ENCODE measurements at regions not wholly inside any gene's neighbourhood (a gene's known extent, or its start where the extent isn't known, plus 50 kb on each side); places are given as distances from the start of the nearest gene placed in this dataset.

- ATAC-seq (ENCODE audit: poor library complexity) (no peak), DNase-seq (no peak)
- Mint-ChIP-seq H3K4me3 (no peak overlapping the region), H3K27ac (no peak overlapping the region), H3K9me3 (peaks cover 3% of the 10 kb centered on the region), H3K36me3 (ENCODE audit: low read depth) (no peaks in the 10 kb centered on the region), H3K4me1 (ENCODE audit: low read depth) (no peaks in the 10 kb centered on the region), H3K27me3 (peaks cover 21% of the 10 kb centered on the region)
- no peak overlapping the region for H3K27ac ChIP-seq (ENCODE audit: low read depth in 1 of 2, low read length in 2 of 2)
- ChIA-PET CTCF (no interaction called here), POLR2A (no interaction called here)
- no peaks in the 10 kb centered on the region for H3K27me3 ChIP-seq (ENCODE audit: control insufficient read depth in 1 of 2, insufficient read depth in 2 of 2, low read length in 2 of 2)
- H3K4me1 ChIP-seq (ENCODE audit: insufficient read depth, low read length) = no peaks in the 10 kb centered on the region
- peaks cover 0 to 7% of the 10 kb centered on the region in 2 experiments for H3K9me3 ChIP-seq (ENCODE audit: control insufficient read depth in 1 of 2, insufficient read depth in 1 of 2, low read length in 2 of 2)
- TF ChIP-seq, protein P1, sequence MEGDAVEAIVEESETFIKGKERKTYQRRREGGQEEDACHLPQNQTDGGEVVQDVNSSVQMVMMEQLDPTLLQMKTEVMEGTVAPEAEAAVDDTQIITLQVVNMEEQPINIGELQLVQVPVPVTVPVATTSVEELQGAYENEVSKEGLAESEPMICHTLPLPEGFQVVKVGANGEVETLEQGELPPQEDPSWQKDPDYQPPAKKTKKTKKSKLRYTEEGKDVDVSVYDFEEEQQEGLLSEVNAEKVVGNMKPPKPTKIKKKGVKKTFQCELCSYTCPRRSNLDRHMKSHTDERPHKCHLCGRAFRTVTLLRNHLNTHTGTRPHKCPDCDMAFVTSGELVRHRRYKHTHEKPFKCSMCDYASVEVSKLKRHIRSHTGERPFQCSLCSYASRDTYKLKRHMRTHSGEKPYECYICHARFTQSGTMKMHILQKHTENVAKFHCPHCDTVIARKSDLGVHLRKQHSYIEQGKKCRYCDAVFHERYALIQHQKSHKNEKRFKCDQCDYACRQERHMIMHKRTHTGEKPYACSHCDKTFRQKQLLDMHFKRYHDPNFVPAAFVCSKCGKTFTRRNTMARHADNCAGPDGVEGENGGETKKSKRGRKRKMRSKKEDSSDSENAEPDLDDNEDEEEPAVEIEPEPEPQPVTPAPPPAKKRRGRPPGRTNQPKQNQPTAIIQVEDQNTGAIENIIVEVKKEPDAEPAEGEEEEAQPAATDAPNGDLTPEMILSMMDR (IDR thresholded peaks at IDR 0.05) = no peak
- H3K4me3 ChIP-seq (ENCODE audit: low read length) = no peak overlapping the region
- intact Hi-C loops (cut with DNase I, micrococcal nuclease) = no loop called here
- H3K36me3 ChIP-seq (ENCODE audit: insufficient read depth, low read length) = no peaks in the 10 kb centered on the region
Observed at GRCh38 chr20:40431611-40432010, 257.4 kb downstream of the MAFB start.

DNA sequence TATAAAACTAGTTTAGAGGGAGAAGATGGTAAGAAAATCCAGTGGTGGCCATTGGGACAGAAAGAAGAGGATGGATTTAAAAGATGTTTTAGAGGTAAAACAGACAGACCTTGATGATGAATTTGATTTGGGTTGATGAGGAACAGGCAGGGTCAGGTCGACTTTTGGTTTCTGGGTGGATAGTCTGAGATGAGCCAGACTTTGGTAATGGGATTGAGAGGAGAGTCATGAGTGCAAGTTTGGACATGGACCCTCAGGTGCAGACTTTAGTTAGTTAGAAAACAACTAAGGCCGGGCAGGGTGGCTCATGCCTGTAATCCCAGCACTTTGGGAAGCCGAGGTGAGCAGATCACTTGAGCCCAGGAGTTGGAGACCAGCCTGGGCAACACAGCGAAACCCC is 257.9 kb downstream of the MAFB start:
- Mint-ChIP-seq H3K27ac (no peak overlapping the region), H3K4me1 (ENCODE audit: low read depth) (no peaks in the 10 kb centered on the region), H3K27me3 (peaks cover 21% of the 10 kb centered on the region), H3K36me3 (ENCODE audit: low read depth) (no peaks in the 10 kb centered on the region), H3K4me3 (no peak overlapping the region), H3K9me3 (peaks cover 3% of the 10 kb centered on the region)
- ChIA-PET POLR2A (no interaction called here), CTCF (no interaction called here)
- Histone ChIP-seq H3K4me3 (ENCODE audit: low read length) (no peak overlapping the region), H3K27ac (ENCODE audit: low read depth in 1 of 2, low read length in 2 of 2) (no peak overlapping the region), H3K36me3 (ENCODE audit: insufficient read depth, low read length) (no peaks in the 10 kb centered on the region), H3K9me3 (ENCODE audit: control insufficient read depth in 1 of 2, insufficient read depth in 1 of 2, low read length in 2 of 2) (peaks cover 0 to 7% of the 10 kb centered on the region in 2 experiments), H3K27me3 (ENCODE audit: control insufficient read depth in 1 of 2, insufficient read depth in 2 of 2, low read length in 2 of 2) (no peaks in the 10 kb centered on the region), H3K4me1 (ENCODE audit: insufficient read depth, low read length) (no peaks in the 10 kb centered on the region)
- DNase-seq (no peak), ATAC-seq (ENCODE audit: poor library complexity) (no peak)
- TF ChIP-seq, protein P1 (IDR thresholded peaks at IDR 0.05) = no peak
- intact Hi-C loops (cut with DNase I, micrococcal nuclease) = no loop called here

- Histone ChIP-seq H3K27me3 (ENCODE audit: control insufficient read depth in 1 of 2, insufficient read depth in 2 of 2, low read length in 2 of 2) (no peaks in the 10 kb centered on the region), H3K27ac (ENCODE audit: low read depth in 1 of 2, low read length in 2 of 2) (no peak overlapping the region), H3K9me3 (ENCODE audit: control insufficient read depth in 1 of 2, insufficient read depth in 1 of 2, low read length in 2 of 2) (no peaks in the 10 kb centered on the region), H3K36me3 (ENCODE audit: insufficient read depth, low read length) (no peaks in the 10 kb centered on the region), H3K4me3 (ENCODE audit: low read length) (no peak overlapping the region), H3K4me1 (ENCODE audit: insufficient read depth, low read length) (no peaks in the 10 kb centered on the region)
- H3K27me3 Mint-ChIP-seq = peaks cover 32% of the 10 kb centered on the region
- ATAC-seq (ENCODE audit: poor library complexity) = no peak
- no peaks in the 10 kb centered on the region for H3K4me1 Mint-ChIP-seq (ENCODE audit: low read depth)
- POLR2A ChIA-PET = no interaction called here
- TF ChIP-seq, protein P1 (IDR thresholded peaks at IDR 0.05) = no peak
- CTCF ChIA-PET = no interaction called here
- no peak for DNase-seq
- no peak overlapping the region for H3K4me3 Mint-ChIP-seq
- H3K27ac Mint-ChIP-seq = no peak overlapping the region
- H3K36me3 Mint-ChIP-seq (ENCODE audit: low read depth) = no peaks in the 10 kb centered on the region
- intact Hi-C loops (cut with DNase I, micrococcal nuclease) = no loop called here
- peaks cover 3% of the 10 kb centered on the region for H3K9me3 Mint-ChIP-seq
Observed at GRCh38 chr20:40427026-40427425, 262.0 kb downstream of the MAFB start.
